ENCODE measurements at regions not wholly inside any gene's neighbourhood (a gene's known extent, or its start where the extent isn't known, plus 50 kb on each side); places are given as distances from the start of the nearest gene placed in this dataset.

DNA sequence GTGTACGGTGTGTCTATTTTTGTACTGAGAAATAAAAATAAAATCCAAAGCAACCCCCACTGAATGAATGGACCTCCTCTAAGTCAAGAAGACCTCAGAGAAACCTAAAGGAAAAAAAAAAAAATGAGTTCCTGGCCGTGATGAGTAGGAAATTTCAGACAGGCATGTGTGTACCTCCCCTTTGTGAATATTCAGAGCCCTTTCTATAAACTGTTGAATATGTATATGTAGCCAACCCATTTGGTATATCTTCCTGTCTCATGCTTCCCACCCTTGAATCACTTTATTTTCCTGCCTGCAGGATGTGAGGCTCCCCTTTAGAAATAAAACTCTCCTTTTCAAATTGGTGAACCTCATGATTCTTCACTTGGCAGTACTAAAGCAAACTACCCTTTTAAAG, 887.8 kb upstream of the NCAM2 start:
- CTCF ChIA-PET: no interaction called here
- no peak for DNase-seq (ENCODE audit: low read depth, low spot score)
- POLR2A ChIA-PET: no interaction called here
- no peak overlapping the region for H3K27ac ChIP-seq (ENCODE audit: low read depth, low read length)
- no peaks in the 10 kb centered on the region for H3K27me3 ChIP-seq (ENCODE audit: control insufficient read depth, insufficient read depth, low read length)
- TF ChIP-seq, protein P1, sequence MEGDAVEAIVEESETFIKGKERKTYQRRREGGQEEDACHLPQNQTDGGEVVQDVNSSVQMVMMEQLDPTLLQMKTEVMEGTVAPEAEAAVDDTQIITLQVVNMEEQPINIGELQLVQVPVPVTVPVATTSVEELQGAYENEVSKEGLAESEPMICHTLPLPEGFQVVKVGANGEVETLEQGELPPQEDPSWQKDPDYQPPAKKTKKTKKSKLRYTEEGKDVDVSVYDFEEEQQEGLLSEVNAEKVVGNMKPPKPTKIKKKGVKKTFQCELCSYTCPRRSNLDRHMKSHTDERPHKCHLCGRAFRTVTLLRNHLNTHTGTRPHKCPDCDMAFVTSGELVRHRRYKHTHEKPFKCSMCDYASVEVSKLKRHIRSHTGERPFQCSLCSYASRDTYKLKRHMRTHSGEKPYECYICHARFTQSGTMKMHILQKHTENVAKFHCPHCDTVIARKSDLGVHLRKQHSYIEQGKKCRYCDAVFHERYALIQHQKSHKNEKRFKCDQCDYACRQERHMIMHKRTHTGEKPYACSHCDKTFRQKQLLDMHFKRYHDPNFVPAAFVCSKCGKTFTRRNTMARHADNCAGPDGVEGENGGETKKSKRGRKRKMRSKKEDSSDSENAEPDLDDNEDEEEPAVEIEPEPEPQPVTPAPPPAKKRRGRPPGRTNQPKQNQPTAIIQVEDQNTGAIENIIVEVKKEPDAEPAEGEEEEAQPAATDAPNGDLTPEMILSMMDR (IDR thresholded peaks at IDR 0.05; ENCODE audit: low read depth, low read length): no peak
- H3K9me3 ChIP-seq (ENCODE audit: control insufficient read depth, insufficient read depth, low read length): no peaks in the 10 kb centered on the region
- H3K4me3 ChIP-seq (ENCODE audit: low read depth, low read length): no peak overlapping the region

DNA sequence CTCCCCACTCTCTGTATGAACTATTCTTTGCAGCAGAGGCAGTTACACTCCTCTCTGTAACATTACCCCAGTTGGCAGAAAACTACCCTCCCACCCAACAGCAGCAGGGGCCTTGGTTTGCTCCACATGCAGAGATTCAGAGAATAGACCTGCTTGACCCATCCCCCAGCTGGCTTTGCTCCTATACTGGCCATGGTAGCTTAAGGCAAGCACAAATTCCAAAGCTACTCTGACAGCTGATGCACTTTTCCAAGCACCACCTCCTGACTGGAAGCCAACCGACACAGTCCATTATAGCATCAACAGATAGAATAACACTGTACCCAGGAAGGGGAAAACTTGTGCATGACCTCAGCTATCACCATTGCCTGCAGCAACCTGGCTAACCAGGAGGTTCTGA, 846.5 kb upstream of the NCAM2 start:
- Histone ChIP-seq H3K27ac (ENCODE audit: low read depth, low read length) (no peak overlapping the region), H3K27me3 (ENCODE audit: control insufficient read depth, insufficient read depth, low read length) (no peaks in the 10 kb centered on the region), H3K9me3 (ENCODE audit: control insufficient read depth, insufficient read depth, low read length) (peaks cover 31% of the 10 kb centered on the region), H3K4me3 (ENCODE audit: low read depth, low read length) (no peak overlapping the region)
- POLR2A ChIA-PET: no interaction called here
- CTCF ChIA-PET: no interaction called here
- TF ChIP-seq, protein P1 (IDR thresholded peaks at IDR 0.05; ENCODE audit: low read depth, low read length): no peak
- DNase-seq (ENCODE audit: low read depth, low spot score): no peak

DNA sequence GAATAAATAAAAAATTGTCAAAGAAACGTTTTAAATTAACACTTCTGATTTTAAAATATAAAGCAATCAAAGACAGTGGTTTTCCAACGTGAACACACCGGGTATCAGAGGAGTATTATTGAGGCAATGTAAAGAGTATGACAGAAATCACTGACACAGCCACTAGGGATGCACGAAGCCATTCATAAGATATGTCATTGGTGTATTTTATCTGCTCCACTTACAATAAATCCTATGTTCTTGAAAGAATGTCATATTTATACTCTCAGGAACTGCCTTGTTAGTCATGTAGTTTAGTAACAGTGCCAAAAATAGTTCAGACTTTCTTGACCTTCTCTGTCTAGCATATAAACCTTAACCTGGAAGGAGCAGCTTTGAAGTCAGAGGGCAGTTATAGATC, 835.0 kb upstream of the NCAM2 start:
- no peak for DNase-seq (ENCODE audit: low read depth, low spot score)
- no peaks in the 10 kb centered on the region for H3K27me3 ChIP-seq (ENCODE audit: control insufficient read depth, insufficient read depth, low read length)
- ChIA-PET CTCF (no interaction called here), POLR2A (no interaction called here)
- TF ChIP-seq, protein P1 (IDR thresholded peaks at IDR 0.05; ENCODE audit: low read depth, low read length): no peak
- H3K4me3 ChIP-seq (ENCODE audit: low read depth, low read length): no peak overlapping the region
- no peak overlapping the region for H3K27ac ChIP-seq (ENCODE audit: low read depth, low read length)
- no peaks in the 10 kb centered on the region for H3K9me3 ChIP-seq (ENCODE audit: control insufficient read depth, insufficient read depth, low read length)

DNA sequence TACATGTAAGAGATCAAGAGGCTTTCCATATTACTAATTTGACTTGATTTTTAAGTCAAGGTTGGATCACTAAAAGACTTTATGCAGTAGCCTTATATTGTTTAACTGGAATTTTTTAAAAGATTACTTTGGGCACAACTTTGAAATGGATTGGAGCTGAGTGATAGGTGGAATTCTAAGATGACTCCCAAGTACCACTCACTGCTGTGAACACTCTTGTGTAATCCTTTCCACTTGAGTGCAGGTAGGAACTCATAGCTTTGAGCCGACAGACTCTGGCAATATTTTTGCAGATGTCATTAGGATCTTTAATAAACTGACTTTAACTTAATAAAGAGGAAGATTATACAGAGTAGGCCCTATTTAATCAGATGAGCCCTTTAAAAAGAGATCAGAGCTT, 831.1 kb upstream of the NCAM2 start:
- DNase-seq (ENCODE audit: low read depth, low spot score): no peak
- Histone ChIP-seq H3K4me3 (ENCODE audit: low read depth, low read length) (no peak overlapping the region), H3K27me3 (ENCODE audit: control insufficient read depth, insufficient read depth, low read length) (no peaks in the 10 kb centered on the region), H3K27ac (ENCODE audit: low read depth, low read length) (no peak overlapping the region), H3K9me3 (ENCODE audit: control insufficient read depth, insufficient read depth, low read length) (no peaks in the 10 kb centered on the region)
- TF ChIP-seq, protein P1 (IDR thresholded peaks at IDR 0.05; ENCODE audit: low read depth, low read length): no peak
- CTCF ChIA-PET: no interaction called here
- POLR2A ChIA-PET: no interaction called here

DNA sequence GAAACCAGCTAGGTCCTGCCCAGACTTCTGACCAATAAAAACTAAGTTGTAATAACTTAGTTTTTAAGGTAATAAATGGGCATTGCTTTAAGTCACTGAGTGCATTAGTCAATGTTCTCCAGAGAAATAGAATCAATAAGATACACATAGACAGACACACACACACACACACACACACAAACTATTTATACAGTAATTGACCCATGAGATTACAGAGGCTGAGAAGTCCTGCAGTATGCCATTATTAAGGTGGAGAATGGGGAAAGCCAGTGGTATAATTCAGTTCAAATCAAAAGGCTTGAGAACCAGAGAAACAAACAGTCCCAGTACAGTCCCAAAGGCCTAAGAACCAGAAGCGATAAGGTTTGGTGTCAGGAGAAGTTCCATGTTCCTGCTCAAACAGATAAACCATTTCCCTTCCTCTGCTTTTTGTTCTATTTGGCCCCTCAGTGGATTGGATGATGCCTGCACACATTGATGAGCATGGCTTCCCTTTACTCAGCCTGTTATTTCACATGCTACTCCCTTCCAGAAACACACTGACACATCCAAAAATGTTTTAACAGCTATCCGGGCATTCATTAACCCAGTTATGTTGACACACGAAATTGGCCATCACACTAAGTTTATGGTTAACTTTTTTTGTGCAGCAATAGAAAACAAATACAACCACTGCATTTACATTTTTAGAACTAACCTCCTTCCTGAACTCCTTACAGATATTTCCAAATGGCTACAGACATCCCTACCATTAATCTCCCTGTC, 828.2 kb upstream of the NCAM2 start:
- no peak overlapping the region for H3K27ac ChIP-seq (ENCODE audit: low read depth, low read length)
- ChIA-PET POLR2A (no interaction called here), CTCF (no interaction called here)
- H3K27me3 ChIP-seq (ENCODE audit: control insufficient read depth, insufficient read depth, low read length): no peaks in the 10 kb centered on the region
- peaks cover 3% of the 10 kb centered on the region; the same call in 1 of the 2 replicates for H3K9me3 ChIP-seq (ENCODE audit: control insufficient read depth, insufficient read depth, low read length)
- no peak for DNase-seq (ENCODE audit: low read depth, low spot score)
- TF ChIP-seq, protein P1 (IDR thresholded peaks at IDR 0.05; ENCODE audit: low read depth, low read length): no peak
- no peak overlapping the region for H3K4me3 ChIP-seq (ENCODE audit: low read depth, low read length)

Measured in AG04450 (cell line).